ENCODE measurements at regions not wholly inside any gene's neighbourhood (a gene's known extent, or its start where the extent isn't known, plus 50 kb on each side); places are given as distances from the start of the nearest gene placed in this dataset.
"Not testable (repeated sequence)": the region's sequence is repeated elsewhere in the genome, so short reads cannot be mapped to it uniquely, and the experiment has no call there.

DNA sequence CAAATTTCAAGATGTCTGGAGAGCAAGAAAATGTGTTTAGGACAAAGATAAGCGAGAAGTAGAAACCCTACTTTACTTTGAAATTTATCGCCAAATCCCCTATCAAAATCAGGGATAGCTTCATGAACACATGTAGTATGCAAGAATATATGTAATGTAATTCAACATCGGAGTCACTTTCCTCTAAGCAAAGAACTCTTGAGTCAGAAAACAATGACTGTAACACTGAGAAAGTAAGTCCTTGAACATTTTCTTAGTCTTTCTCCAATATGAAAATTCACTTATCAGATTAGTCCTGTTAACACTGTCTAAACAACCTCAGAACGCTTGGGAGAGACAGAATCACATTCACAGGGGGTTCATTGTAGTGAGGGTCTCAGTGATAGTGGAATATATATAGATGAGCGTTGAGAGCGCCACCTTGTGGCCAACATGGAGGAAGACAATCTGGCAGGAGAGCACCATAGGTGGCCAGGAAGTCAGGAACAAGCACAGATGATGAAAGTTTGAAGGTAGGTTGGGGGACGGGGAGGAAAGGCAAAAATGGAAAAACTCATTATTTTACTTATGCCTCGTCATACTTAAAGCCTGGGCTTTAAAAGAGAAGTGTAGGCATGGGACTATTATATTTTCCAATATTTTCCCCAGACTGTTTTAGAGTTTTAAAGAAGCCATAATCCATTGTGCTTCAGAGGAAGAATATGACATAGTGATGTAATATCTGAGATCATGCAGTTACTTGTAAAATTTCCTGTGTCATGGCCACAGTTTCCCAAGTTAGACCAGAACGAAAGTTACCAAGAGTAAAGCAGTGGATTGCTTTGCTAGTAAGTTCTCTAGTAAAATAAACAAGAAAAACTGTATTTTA, 115.5 kb upstream of the GNAI1 start:
- DNase-seq: peak; percentile 82

- DNase-seq: no peak
Observed at GRCh38 chr7:80017101-80017698, 117.4 kb upstream of the GNAI1 start.

DNA sequence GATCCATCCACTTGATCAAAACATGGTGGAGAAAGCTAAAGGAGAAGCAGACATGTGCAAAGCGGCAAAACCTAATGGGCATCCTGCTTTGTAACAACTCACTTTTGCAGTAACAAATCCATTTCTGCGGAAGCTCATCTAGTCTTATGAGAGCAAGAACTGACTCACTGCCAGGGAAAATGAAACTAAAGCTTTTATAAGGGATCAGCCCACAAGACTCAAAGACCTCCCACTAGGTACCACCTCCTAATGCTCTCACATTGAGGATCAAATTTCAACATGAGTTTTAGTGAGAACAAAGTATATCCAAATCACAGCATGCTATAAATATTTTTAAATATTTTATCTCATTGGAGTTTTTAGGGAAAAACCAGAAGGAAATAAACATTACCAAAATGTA, 120.1 kb upstream of the GNAI1 start:
- DNase-seq: peak; percentile 12

- DNase-seq: no peak
Observed at GRCh38 chr7:80008039-80008438, 126.6 kb upstream of the GNAI1 start.

GRCh38 chr7:80002865-80003264, 131.8 kb upstream of the GNAI1 start:
- no peak for DNase-seq

- DNase-seq: no peak
Observed at GRCh38 chr7:79998363-79998762, 136.3 kb upstream of the GNAI1 start.

DNA sequence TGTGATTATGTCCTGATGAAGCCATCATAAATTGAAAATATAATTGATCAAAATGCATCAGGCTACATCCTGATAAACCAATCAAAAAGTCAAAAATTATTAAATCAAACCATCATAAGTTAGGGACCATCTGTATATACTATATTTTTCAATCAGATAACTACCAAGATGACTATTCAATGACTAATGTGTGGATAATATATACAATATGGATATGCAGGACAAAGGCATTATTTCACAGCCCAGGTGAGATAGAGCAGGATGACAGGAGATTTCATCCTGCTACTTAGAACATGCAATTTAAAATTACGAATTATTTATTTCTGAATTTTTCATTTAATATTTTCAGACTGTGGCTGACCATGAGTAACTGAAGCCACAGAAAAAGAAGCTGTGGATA, 137.3 kb upstream of the GNAI1 start:
- DNase-seq: no peak

DNA sequence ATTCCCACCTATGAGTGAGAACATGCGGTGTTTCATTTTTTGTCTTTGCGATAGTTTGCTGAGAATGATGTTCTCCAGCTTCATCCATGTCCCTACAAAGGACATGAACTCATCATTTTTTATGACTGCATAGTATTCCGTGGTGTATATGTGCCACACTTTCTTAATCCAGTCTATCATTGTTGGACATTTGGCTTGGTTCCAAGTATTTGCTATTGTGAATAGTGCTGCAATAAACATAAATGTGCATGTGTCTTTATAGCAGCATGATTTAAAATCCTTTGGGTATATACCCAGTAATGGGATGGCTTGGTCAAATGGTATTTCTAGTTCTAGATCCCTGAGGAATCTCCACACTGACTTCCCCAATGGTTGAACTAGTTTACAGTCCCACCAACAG, 138.9 kb upstream of the GNAI1 start:
- not testable (repeated sequence) for DNase-seq

DNA sequence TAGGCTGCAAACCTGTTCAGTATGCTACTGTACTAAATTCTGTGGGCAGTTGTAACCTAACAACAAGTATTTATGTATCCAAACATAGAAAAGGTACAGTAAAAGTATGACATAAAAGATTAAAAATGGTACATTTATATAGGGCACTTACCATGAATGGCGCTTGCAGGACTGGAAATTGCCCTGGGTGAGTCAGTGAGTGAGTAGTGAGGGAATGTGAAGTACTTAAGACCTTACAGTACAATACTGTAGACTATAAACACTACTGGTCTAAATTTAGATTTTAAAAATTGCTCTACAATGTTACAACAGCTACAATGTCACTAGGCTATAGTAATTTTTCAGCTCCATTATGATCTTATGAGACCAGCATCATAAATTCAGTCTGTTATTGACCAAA, 146.0 kb upstream of the GNAI1 start:
- no peak for DNase-seq

DNA sequence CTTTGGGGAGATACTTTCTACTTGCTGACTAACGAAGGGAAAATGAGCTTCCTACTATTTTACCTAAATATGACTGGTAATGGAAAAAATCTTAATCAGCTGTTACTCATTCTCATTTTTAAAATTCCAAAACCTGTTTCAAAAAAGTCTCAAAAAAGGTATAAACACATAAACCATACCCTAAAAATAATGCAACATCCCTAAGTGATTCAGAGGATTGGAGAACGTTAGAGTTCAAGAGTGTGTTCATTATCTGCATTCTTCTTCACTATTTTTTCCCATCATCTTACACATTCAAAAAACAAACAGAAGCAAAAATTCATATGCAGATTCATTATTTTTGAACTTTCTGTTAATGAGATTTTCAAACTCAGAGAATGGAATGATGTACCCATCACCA, 150.4 kb upstream of the GNAI1 start:
- no peak for DNase-seq

DNA sequence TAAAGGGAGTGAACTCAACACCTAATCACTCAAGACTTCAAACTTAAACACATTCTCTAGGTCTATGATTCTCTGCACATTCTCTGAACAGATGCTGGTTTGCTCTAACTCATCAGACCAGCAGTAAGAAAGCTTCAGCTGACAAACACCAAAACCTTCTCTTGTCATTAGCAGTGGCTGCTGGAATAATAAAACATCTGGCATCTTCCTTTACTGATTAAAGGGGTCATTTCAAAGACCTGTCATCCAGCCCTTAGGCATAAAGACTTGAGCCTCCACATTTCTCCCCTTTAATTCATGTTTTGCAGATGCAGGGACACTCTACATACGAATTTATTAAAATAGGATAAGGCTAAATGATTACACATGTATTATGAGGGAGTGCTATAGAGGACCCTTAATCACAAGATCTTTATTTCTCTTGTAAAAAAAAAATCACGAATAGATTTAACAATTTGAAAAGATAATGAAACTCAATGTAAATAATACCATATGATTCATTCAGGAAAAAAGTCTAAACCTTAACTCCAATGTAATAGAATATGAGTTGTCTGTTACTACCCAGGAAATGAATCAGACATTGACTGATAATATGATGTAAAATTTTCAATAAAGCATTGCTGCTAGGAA, 152.4 kb upstream of the GNAI1 start:
- DNase-seq: no peak

- DNase-seq: no peak
Observed at GRCh38 chr7:79980376-79980775, 154.3 kb upstream of the GNAI1 start.

DNA sequence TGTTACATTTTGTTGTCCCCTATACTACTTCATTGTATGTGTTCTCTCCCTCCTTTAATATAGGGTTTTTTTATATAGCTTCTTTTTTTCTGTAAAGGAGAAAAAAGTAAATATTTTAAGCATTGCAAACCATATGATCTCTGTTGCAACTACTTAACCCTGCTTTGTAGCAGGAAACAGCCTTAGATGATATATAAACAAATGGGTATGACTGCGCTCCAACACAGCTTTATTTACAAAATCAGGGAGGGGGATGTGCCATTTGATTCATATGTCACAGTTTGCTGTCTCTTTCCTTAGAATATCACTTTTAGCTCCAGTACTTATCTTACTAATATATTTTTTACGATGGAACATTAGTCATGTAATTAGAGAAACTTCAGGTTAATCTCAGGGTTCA, 155.2 kb upstream of the GNAI1 start:
- no peak for DNase-seq

- DNase-seq: no peak
Observed at GRCh38 chr7:79977481-79977880, 157.2 kb upstream of the GNAI1 start.

DNA sequence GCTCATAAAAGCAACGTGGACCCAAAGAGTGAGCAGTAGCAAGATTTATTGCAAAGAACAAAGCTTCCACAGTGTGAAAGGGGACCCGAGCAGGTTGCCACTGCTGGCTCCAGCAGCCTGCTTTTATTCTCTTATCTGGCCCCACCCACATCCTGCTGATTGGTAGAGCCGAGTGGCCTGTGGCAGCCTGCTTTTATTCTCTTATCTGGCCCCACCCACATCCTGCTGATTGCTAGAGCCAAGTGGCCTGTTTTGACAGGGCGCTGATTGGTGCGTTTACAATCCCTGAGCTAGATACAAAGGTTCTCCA, 158.0 kb upstream of the GNAI1 start:
- not testable (repeated sequence) for DNase-seq

DNA sequence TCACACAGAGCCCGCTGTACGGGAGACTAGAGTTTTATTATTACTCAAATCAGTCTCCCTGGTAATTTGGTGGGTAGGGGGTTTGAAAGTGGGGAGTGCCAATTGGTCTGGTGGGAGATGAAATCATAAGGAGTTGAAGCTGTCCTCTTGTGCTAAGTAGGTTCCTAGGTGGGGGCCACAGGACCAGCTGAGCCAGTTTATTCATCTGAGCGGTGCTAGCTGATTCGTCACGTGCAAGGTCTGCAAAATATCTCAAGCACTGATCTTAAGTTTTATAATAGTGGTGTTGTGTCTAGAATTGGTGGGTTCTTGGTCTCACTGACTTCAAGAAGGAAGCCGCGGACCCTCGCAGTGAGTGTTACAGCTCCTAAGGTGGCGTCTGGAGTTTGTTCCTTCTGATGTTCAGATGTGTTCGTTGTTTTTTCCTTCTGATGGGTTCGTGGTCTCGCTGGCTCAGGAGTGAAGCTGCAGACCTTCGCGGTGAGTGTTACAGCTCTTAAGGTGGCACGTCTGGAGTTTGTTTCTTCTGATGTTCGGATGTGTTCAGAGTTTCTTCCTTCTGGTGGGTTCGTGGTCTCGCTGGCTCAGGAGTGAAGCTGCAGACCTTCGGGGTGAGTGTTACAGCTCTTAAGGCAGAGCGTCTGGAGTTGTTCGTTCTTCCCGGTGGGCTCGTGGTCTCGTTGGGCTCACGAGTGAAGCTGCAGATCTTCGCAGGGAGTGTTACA, 158.5 kb upstream of the GNAI1 start:
- not testable (repeated sequence) for DNase-seq

DNA sequence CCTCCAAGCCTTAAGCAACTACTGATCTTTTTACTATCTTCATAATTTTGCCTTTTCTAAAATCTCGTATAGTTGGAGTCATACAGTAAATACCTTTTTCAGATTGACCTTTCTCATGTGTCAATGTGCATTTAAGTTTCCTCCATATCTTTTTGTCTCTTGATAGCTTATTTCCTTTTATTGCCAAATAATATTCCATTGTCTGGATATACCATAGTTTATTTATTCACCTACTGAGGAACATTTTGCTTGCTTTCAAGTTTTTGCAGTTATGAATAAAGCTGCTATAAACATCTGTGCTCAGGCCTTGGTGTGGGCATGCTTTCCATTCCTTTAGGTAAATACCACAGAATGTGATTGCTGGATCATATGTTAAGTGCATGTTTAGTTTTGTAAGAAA, 161.2 kb upstream of the GNAI1 start:
- DNase-seq: no peak

GRCh38 chr7:79971058-79971457, 163.6 kb upstream of the GNAI1 start:
- no peak for DNase-seq

DNA sequence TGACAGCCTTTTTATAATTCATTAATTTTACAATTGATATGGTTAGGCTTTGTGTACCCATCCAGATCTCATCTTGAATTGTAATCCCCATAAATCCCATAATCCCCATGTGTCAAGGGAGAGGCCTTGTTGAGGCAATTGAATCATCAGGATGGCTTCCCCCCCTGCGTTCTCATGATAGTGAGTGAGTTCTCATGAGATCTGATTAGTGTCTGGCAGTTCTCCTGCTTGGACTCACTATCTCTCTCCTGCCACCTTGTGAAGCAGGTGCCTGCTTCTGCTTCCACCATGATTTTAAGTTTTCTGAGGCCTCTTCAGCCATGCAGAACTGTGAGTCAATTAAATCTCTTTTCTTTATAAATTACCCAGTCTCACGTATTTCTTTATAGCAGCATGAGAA, 165.7 kb upstream of the GNAI1 start:
- no peak for DNase-seq

- DNase-seq: no peak
Observed at GRCh38 chr7:79968077-79968648, 166.5 kb upstream of the GNAI1 start.

DNA sequence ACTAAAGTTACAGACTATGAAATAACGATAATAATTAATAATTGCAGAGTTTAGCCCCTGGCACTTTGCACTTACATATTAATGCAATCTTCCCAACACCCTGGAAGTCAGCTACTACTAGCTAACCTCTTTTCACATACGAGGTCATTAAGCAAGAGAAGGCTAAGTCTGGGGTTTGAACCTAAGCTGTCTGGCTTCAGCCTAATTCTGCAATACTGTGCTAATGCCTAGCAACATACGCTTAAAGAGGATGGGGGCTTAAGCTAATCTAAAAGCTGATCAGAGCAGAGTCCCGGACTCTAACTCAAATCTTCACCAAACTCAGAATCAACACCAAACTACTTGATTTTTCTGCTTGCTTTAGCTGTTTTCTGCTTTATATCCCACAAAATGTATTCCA, 168.7 kb upstream of the GNAI1 start:
- no peak for DNase-seq

- DNase-seq: no peak
Observed at GRCh38 chr7:79964463-79964862, 170.2 kb upstream of the GNAI1 start.

DNA sequence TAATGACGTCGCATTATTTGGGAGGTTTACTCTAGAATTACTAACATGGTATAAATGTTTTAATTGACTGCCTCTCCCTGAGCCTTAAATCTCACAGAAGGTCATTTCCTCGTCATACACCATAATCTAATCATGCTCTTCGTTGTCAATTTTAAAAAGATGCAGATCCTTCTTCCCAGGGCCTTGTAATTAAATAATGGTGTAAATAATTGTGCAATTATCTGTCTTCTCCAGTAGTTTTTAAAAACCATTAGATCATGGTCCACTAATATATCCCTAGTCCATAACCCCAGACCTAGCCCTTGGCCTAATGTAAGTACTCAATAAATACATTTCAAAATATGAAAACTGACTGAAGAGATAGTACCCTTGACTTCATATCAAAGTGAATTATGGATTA, 181.5 kb upstream of the GNAI1 start:
- DNase-seq: no peak

All from tongue (tissue), 1 donor.